ENCODE measurements at regions not wholly inside any gene's neighbourhood (a gene's known extent, or its start where the extent isn't known, plus 50 kb on each side); places are given as distances from the start of the nearest gene placed in this dataset.

DNA sequence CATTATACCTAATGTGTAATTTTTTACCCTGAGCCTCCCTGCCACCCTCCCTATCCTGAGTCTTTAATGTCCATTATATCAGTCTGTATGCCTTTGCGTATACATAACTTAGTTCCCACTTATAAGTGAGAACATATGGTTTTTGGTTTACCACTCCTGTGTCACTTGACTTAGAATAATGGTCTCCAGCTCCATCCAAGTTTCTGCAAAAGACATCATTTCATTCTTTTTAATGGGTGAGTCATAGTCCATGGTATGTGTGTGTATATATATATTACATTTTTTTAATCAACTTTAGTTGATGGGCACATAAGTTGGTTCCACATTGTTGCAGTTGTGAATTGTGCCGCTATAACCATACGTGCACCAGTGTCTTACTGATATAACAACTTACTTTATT is 477.1 kb upstream of the NEGR1 start (continued):
- TF ChIP-seq, protein P1, sequence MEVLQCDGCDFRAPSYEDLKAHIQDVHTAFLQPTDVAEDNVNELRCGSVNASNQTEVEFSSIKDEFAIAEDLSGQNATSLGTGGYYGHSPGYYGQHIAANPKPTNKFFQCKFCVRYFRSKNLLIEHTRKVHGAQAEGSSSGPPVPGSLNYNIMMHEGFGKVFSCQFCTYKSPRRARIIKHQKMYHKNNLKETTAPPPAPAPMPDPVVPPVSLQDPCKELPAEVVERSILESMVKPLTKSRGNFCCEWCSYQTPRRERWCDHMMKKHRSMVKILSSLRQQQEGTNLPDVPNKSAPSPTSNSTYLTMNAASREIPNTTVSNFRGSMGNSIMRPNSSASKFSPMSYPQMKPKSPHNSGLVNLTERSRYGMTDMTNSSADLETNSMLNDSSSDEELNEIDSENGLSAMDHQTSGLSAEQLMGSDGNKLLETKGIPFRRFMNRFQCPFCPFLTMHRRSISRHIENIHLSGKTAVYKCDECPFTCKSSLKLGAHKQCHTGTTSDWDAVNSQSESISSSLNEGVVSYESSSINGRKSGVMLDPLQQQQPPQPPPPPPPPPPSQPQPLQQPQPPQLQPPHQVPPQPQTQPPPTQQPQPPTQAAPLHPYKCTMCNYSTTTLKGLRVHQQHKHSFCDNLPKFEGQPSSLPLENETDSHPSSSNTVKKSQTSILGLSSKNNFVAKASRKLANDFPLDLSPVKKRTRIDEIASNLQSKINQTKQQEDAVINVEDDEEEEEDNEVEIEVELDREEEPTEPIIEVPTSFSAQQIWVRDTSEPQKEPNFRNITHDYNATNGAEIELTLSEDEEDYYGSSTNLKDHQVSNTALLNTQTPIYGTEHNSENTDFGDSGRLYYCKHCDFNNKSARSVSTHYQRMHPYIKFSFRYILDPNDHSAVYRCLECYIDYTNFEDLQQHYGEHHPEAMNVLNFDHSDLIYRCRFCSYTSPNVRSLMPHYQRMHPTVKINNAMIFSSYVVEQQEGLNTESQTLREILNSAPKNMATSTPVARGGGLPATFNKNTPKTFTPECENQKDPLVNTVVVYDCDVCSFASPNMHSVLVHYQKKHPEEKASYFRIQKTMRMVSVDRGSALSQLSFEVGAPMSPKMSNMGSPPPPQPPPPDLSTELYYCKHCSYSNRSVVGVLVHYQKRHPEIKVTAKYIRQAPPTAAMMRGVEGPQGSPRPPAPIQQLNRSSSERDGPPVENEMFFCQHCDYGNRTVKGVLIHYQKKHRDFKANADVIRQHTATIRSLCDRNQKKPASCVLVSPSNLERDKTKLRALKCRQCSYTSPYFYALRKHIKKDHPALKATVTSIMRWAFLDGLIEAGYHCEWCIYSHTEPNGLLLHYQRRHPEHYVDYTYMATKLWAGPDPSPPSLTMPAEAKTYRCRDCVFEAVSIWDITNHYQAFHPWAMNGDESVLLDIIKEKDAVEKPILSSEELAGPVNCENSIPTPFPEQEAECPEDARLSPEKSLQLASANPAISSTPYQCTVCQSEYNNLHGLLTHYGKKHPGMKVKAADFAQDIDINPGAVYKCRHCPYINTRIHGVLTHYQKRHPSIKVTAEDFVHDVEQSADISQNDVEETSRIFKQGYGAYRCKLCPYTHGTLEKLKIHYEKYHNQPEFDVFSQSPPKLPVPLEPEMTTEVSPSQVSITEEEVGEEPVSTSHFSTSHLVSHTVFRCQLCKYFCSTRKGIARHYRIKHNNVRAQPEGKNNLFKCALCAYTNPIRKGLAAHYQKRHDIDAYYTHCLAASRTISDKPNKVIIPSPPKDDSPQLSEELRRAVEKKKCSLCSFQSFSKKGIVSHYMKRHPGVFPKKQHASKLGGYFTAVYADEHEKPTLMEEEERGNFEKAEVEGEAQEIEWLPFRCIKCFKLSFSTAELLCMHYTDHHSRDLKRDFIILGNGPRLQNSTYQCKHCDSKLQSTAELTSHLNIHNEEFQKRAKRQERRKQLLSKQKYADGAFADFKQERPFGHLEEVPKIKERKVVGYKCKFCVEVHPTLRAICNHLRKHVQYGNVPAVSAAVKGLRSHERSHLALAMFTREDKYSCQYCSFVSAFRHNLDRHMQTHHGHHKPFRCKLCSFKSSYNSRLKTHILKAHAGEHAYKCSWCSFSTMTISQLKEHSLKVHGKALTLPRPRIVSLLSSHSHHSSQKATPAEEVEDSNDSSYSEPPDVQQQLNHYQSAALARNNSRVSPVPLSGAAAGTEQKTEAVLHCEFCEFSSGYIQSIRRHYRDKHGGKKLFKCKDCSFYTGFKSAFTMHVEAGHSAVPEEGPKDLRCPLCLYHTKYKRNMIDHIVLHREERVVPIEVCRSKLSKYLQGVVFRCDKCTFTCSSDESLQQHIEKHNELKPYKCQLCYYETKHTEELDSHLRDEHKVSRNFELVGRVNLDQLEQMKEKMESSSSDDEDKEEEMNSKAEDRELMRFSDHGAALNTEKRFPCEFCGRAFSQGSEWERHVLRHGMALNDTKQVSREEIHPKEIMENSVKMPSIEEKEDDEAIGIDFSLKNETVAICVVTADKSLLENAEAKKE (CRISPR knock-in tag; IDR thresholded peaks at IDR 0.05), result no peak
- TF ChIP-seq JUNB (IDR thresholded peaks at IDR 0.05; ENCODE audit: unreplicated experiment) (no peak), CREB1 (CRISPR knock-in tag; IDR thresholded peaks at IDR 0.05; ENCODE audit: low read depth) (no peak), STAT1 (IDR thresholded peaks at IDR 0.05; ENCODE audit: unreplicated experiment) (no peak), ZNF331 (CRISPR knock-in tag; IDR thresholded peaks at IDR 0.05; ENCODE audit: low read depth) (no peak), ZNF114 (CRISPR knock-in tag; IDR thresholded peaks at IDR 0.05) (no peak), EZH2phosphoT487 (IDR thresholded peaks at IDR 0.05; ENCODE audit: unreplicated experiment) (no peak), NANOG (IDR thresholded peaks at IDR 0.05; ENCODE audit: borderline replicate concordance) (no peak)
- TF ChIP-seq, protein P2, sequence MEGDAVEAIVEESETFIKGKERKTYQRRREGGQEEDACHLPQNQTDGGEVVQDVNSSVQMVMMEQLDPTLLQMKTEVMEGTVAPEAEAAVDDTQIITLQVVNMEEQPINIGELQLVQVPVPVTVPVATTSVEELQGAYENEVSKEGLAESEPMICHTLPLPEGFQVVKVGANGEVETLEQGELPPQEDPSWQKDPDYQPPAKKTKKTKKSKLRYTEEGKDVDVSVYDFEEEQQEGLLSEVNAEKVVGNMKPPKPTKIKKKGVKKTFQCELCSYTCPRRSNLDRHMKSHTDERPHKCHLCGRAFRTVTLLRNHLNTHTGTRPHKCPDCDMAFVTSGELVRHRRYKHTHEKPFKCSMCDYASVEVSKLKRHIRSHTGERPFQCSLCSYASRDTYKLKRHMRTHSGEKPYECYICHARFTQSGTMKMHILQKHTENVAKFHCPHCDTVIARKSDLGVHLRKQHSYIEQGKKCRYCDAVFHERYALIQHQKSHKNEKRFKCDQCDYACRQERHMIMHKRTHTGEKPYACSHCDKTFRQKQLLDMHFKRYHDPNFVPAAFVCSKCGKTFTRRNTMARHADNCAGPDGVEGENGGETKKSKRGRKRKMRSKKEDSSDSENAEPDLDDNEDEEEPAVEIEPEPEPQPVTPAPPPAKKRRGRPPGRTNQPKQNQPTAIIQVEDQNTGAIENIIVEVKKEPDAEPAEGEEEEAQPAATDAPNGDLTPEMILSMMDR (conservative IDR thresholded peaks at IDR 0.05; ENCODE audit: low read depth in 2 of 2), result no peak
- TF ChIP-seq, protein P3, sequence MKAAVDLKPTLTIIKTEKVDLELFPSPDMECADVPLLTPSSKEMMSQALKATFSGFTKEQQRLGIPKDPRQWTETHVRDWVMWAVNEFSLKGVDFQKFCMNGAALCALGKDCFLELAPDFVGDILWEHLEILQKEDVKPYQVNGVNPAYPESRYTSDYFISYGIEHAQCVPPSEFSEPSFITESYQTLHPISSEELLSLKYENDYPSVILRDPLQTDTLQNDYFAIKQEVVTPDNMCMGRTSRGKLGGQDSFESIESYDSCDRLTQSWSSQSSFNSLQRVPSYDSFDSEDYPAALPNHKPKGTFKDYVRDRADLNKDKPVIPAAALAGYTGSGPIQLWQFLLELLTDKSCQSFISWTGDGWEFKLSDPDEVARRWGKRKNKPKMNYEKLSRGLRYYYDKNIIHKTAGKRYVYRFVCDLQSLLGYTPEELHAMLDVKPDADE (IDR thresholded peaks at IDR 0.05), result no peak

Measured in GM23338 (cell line).